H9 (cell line): ENCODE measurements at regions not wholly inside any gene's neighbourhood (a gene's known extent, or its start where the extent isn't known, plus 50 kb on each side); places are given as distances from the start of the nearest gene placed in this dataset.

Source experiments
- DNase-seq: peaks from one replicate; pipeline ENCODE4 v3.0.0-alpha.2; 2017
- H2AFZ ChIP-seq: one replicate; pipeline ENCODE4 v1.6.1; 2013; ENCODE audit warnings: mild to moderate bottlenecking, low read length, control low read depth, moderate library complexity
- H2AK5ac ChIP-seq: 2 replicates; pipeline ENCODE4 v1.6.1; 2013; ENCODE audit warnings: low read length, control low read depth, mixed read lengths; ENCODE audit not compliant: insufficient read length
- H2BK120ac ChIP-seq: one replicate; pipeline ENCODE4 v1.6.1; 2013; ENCODE audit warnings: low read depth, mild to moderate bottlenecking, low read length, control low read depth, inconsistent platforms; ENCODE audit not compliant: poor library complexity, severe bottlenecking
- H2BK12ac ChIP-seq: 2 replicates; pipeline ENCODE4 v1.6.1; 2013; ENCODE audit warnings: low read length, control low read depth, mixed read lengths, low read depth; ENCODE audit not compliant: insufficient read length
- H2BK15ac ChIP-seq: 2 replicates; pipeline ENCODE4 v1.6.1; 2013; ENCODE audit warnings: low read depth, low read length, control low read depth
- H2BK20ac ChIP-seq: one replicate; pipeline ENCODE4 v1.6.1; 2013; ENCODE audit warnings: low read depth, mild to moderate bottlenecking, low read length, control low read depth, inconsistent platforms; ENCODE audit not compliant: poor library complexity, severe bottlenecking
- H2BK5ac ChIP-seq: 2 replicates; pipeline ENCODE4 v1.6.1; 2013; ENCODE audit warnings: low read length, control low read depth, mixed read lengths; ENCODE audit not compliant: insufficient read length
- H3K14ac ChIP-seq: 2 replicates; pipeline ENCODE4 v1.6.1; 2013; ENCODE audit warnings: low read length, control low read depth; ENCODE audit not compliant: insufficient read depth
- H3K18ac ChIP-seq: 2 replicates; pipeline ENCODE4 v1.6.1; 2013; ENCODE audit warnings: low read depth, mild to moderate bottlenecking, mixed read lengths, low read length, control low read depth; ENCODE audit not compliant: insufficient read length
- H3K23ac ChIP-seq: 2 replicates; pipeline ENCODE4 v1.6.1; 2013; ENCODE audit warnings: low read length, control low read depth, mixed read lengths, low read depth; ENCODE audit not compliant: insufficient read length
- H3K23me2 ChIP-seq: 2 replicates; pipeline ENCODE4 v1.6.1; 2013; ENCODE audit warnings: low read depth, mild to moderate bottlenecking, mixed read lengths, low read length, control low read depth; ENCODE audit not compliant: insufficient read length, poor library complexity, severe bottlenecking
- H3K27ac ChIP-seq: 2 replicates; pipeline ENCODE4 v1.5.1; 2013; ENCODE audit warnings: low read length, control low read depth, mixed read lengths, low read depth; ENCODE audit not compliant: insufficient read length
- H3K27me3 ChIP-seq: 2 replicates; pipeline ENCODE4 v1.6.1; 2013; ENCODE audit warnings: low read length, control low read depth, inconsistent platforms; ENCODE audit not compliant: insufficient read depth
- H3K4ac ChIP-seq: 2 replicates; pipeline ENCODE4 v1.6.1; 2013; ENCODE audit warnings: low read depth, mild to moderate bottlenecking, control low read depth, inconsistent platforms, low read length, moderate library complexity
- H3K4me1 ChIP-seq: 2 replicates; pipeline ENCODE4 v1.6.1; 2013; ENCODE audit warnings: low read length, control low read depth, inconsistent platforms; ENCODE audit not compliant: insufficient read depth
- H3K4me2 ChIP-seq: 2 replicates; pipeline ENCODE4 v1.6.1; 2013; ENCODE audit warnings: low read length, control low read depth, mixed read lengths; ENCODE audit not compliant: insufficient read length, insufficient read depth
- H3K56ac ChIP-seq: 2 replicates; pipeline ENCODE4 v1.6.1; 2013; ENCODE audit warnings: low read depth, mild to moderate bottlenecking, mixed read lengths, low read length, control low read depth; ENCODE audit not compliant: insufficient read length
- H3K79me1 ChIP-seq: 2 replicates; pipeline ENCODE4 v1.6.1; 2013; ENCODE audit warnings: low read depth, mild to moderate bottlenecking, moderate library complexity, low read length, control low read depth, inconsistent platforms; ENCODE audit not compliant: insufficient read depth, poor library complexity, severe bottlenecking
- H3K79me2 ChIP-seq: 2 replicates; pipeline ENCODE4 v1.6.1; 2013; ENCODE audit warnings: low read length, control low read depth, inconsistent platforms; ENCODE audit not compliant: insufficient read depth
- H3K9ac ChIP-seq: 2 replicates; pipeline ENCODE4 v1.6.1; 2013; ENCODE audit warnings: low read length, control low read depth, mixed read lengths; ENCODE audit not compliant: insufficient read length; ENCODE audit errors: extremely low read depth
- H3K9me3 ChIP-seq: one replicate; pipeline ENCODE4 v1.6.1; 2013; ENCODE audit warnings: low read depth, low read length, inconsistent platforms; ENCODE audit not compliant: control insufficient read depth
- H3T11ph ChIP-seq: one replicate; pipeline ENCODE4 v1.6.1; 2013; ENCODE audit warnings: mild to moderate bottlenecking, low read length, control low read depth, inconsistent platforms
- H4K20me1 ChIP-seq: one replicate; pipeline ENCODE4 v1.6.1; 2013; ENCODE audit not compliant: control insufficient read depth, insufficient read length, insufficient read depth
- H4K5ac ChIP-seq: 2 replicates; pipeline ENCODE4 v1.6.1; 2013; ENCODE audit warnings: low read depth, mild to moderate bottlenecking, mixed read lengths, low read length, control low read depth; ENCODE audit not compliant: insufficient read length
- H4K8ac ChIP-seq: replicated peaks from 2 replicates; pipeline ENCODE4 v1.6.1; 2013; ENCODE audit warnings: low read length, control low read depth, mixed read lengths, low read depth; ENCODE audit not compliant: insufficient read length
- H4K91ac ChIP-seq: 2 replicates; pipeline ENCODE4 v1.6.1; 2013; ENCODE audit warnings: low read depth, mild to moderate bottlenecking, moderate library complexity, mixed read lengths, low read length, control low read depth; ENCODE audit not compliant: insufficient read length
- H3K27ac Mint-ChIP-seq, 3 experiments: 2 replicates in 2 of 3; 3 replicates in 1 of 3; pipeline ENCODE4 v1.8.0; 2020 to 2021; ENCODE audit warnings: mixed read lengths in 3 of 3, mild to moderate bottlenecking in 1 of 3, moderate library complexity in 1 of 3
- H3K27me3 Mint-ChIP-seq: 2 replicates; pipeline ENCODE4 v1.8.0; 2021; ENCODE audit warnings: low read depth, mild to moderate bottlenecking, moderate library complexity, mixed read lengths
- H3K36me3 Mint-ChIP-seq, 3 experiments: 2 replicates in 2 of 3; 3 replicates in 1 of 3; pipeline ENCODE4 v1.8.0; 2020 to 2021; ENCODE audit warnings: low read depth in 3 of 3, mixed read lengths in 3 of 3; ENCODE audit not compliant: insufficient read depth in 1 of 3
- H3K4me1 Mint-ChIP-seq, 2 experiments: 2 replicates each; pipeline ENCODE4 v1.8.0; 2020; ENCODE audit warnings: mixed read lengths in 2 of 2
- H3K4me3 Mint-ChIP-seq, 2 experiments: 2 replicates in 1 of 2; 3 replicates in 1 of 2; pipeline ENCODE4 v1.8.0; 2020 to 2021; ENCODE audit warnings: mild to moderate bottlenecking in 2 of 2, mixed read lengths in 2 of 2, moderate library complexity in 1 of 2
- H3K9me3 Mint-ChIP-seq, 2 experiments: 2 replicates in 1 of 2; 3 replicates in 1 of 2; pipeline ENCODE4 v1.8.0; 2020; ENCODE audit warnings: mild to moderate bottlenecking in 2 of 2, mixed read lengths in 2 of 2, moderate library complexity in 1 of 2
- CTCF ChIP-seq: fragments of 200-600 bp; sonication (generic); conservative IDR thresholded peaks from 3 replicates; pipeline ENCODE4 v1.8.0; 2021; ENCODE audit warnings: antibody characterized with exemption, mild to moderate bottlenecking
- WGBS: extraction: QIAGEN DNeasy Blood & Tissue Kit; methylation state at CpG from one replicate; pipeline ENCODE4 v1.1.7; 2013; ENCODE audit warnings: missing lambda C conversion rate, low lambda C conversion rate, mixed read lengths; ENCODE audit not compliant: insufficient read length; ENCODE audit errors: extremely low coverage; 5-methylcytosine and 5-hydroxymethylcytosine counted together

GRCh38 chr12:13697973-13698372, 283.4 kb downstream of the GRIN2B start:
- Histone ChIP-seq H2BK120ac (no peak overlapping the region), H2BK12ac (no peak overlapping the region), H3K9me3 (no peaks in the 10 kb centered on the region), H2BK15ac (no peak overlapping the region), H4K91ac (no peak overlapping the region), H2BK20ac (no peak overlapping the region), H3K23me2 (no peaks in the 10 kb centered on the region), H3K79me2 (no peaks in the 10 kb centered on the region), H3K23ac (no peak overlapping the region), H3K18ac (peak overlapping the region; percentile 9), H3K79me1 (no peaks in the 10 kb centered on the region), H3K56ac (no peak overlapping the region), H3K4me1 (peaks cover 4% of the 10 kb centered on the region; the same call in 1 of the 2 replicates), H3T11ph (no peak overlapping the region), H3K27me3 (no peaks in the 10 kb centered on the region), H2AK5ac (no peak overlapping the region), H2BK5ac (no peak overlapping the region), H3K4ac (no peak overlapping the region), H2AFZ (no peak overlapping the region), H3K9ac (no peak overlapping the region), H3K4me2 (no peak overlapping the region), H3K27ac (no peak overlapping the region), H4K20me1 (no peaks in the 10 kb centered on the region), H3K14ac (no peak overlapping the region), H4K5ac (no peak overlapping the region), H4K8ac (no peak overlapping the region)
- WGBS, result no CpG with 5 or more reads among the region's 11 CpGs
- Mint-ChIP-seq H3K27me3 (peaks cover 3% of the 10 kb centered on the region; the same call in 1 of the 2 replicates), H3K4me1 (peaks cover 15 to 17% of the 10 kb centered on the region in 2 experiments), H3K36me3 (0 out of 7 replicates have a peak, but pooled peaks cover 0 to 1% (median 0%) of the 10 kb centered on the region in 3 experiments), H3K9me3 (no peaks in the 10 kb centered on the region; a peak in 1 of 5 replicates), H3K4me3 (no peak overlapping the region), H3K27ac (no peak overlapping the region)
- DNase-seq, result no peak
- no peak for TF ChIP-seq CTCF
